ENCODE measurements at regions not wholly inside any gene's neighbourhood (a gene's known extent, or its start where the extent isn't known, plus 50 kb on each side); places are given as distances from the start of the nearest gene placed in this dataset.

DNA sequence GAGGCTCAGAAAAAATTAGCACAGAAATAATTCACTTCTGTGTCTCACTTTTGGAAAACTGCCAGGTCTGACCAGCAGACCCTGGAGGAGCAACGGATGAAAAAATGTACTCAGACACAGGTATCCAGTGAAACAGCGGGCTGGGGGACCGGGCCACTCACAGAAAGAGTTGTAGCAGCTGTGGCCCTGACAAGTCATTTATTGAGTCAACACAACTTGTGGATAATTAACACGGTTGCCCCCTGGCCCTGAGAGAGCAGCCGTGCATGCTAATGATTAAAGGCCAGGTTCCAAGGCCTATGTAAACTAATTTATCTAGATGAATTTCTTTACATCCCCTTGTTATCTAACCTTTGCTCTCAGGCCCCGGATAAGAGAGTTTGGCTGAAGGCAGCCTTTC lies 131.3 kb downstream of the AASDHPPT start:
- TF ChIP-seq, protein P1, sequence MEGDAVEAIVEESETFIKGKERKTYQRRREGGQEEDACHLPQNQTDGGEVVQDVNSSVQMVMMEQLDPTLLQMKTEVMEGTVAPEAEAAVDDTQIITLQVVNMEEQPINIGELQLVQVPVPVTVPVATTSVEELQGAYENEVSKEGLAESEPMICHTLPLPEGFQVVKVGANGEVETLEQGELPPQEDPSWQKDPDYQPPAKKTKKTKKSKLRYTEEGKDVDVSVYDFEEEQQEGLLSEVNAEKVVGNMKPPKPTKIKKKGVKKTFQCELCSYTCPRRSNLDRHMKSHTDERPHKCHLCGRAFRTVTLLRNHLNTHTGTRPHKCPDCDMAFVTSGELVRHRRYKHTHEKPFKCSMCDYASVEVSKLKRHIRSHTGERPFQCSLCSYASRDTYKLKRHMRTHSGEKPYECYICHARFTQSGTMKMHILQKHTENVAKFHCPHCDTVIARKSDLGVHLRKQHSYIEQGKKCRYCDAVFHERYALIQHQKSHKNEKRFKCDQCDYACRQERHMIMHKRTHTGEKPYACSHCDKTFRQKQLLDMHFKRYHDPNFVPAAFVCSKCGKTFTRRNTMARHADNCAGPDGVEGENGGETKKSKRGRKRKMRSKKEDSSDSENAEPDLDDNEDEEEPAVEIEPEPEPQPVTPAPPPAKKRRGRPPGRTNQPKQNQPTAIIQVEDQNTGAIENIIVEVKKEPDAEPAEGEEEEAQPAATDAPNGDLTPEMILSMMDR (IDR thresholded peaks at IDR 0.05 in 4 of 5, conservative IDR thresholded peaks at IDR 0.05 in 1 of 5) = no peak
- TF ChIP-seq POLR2A (IDR thresholded peaks at IDR 0.05) = no peak
